OCI-LY3 (cell line): ENCODE measurements at regions not wholly inside any gene's neighbourhood (a gene's known extent, or its start where the extent isn't known, plus 50 kb on each side); places are given as distances from the start of the nearest gene placed in this dataset.

Experiments used
- H2AFZ ChIP-seq: fragments of 200-600, 300-600 bp; shearing (Covaris generic); 2 replicates; pipeline ENCODE4 v1.6.0; 2014; ENCODE audit warnings: antibody characterized with exemption, low read depth, low read length
- H3K27ac ChIP-seq: fragments of 200-600, 300-600 bp; sonication (generic); 2 replicates; pipeline ENCODE4 v1.5.1; 2014; ENCODE audit warnings: mild to moderate bottlenecking, low read length, moderate library complexity, mixed read lengths
- H3K27me3 ChIP-seq: fragments of 200-600, 300-600 bp; sonication (generic); 2 replicates; pipeline ENCODE4 v1.6.1; 2014; ENCODE audit warnings: low read depth, low read length, mixed read lengths
- H3K36me3 ChIP-seq: fragments of 200-600, 300-600 bp; sonication (generic); replicated peaks from 2 replicates; pipeline ENCODE3; 2014; ENCODE audit warnings: low read depth, low read length, mixed read lengths
- H3K4me1 ChIP-seq: fragments of 300-600, 200-600 bp; sonication (generic); 2 replicates; pipeline ENCODE4 v1.6.1; 2014; ENCODE audit warnings: low read length, mixed read lengths
- H3K4me2 ChIP-seq: fragments of 200-600, 300-600 bp; sonication (generic); 2 replicates; pipeline ENCODE4 v1.6.1; 2014; ENCODE audit warnings: low read length, mixed read lengths
- H3K4me3 ChIP-seq: fragments of 300-600, 200-600 bp; sonication (generic); 2 replicates; pipeline ENCODE4 v1.5.1; 2014; ENCODE audit warnings: antibody characterized with exemption, mild to moderate bottlenecking, low read length, moderate library complexity
- H3K79me2 ChIP-seq: fragments of 300-600, 200-600 bp; shearing (Covaris generic); 2 replicates; pipeline ENCODE4 v1.6.1; 2014; ENCODE audit warnings: mild to moderate bottlenecking, low read length, mixed read lengths
- H3K9ac ChIP-seq: fragments of 300-600, 200-600 bp; shearing (Covaris generic); 2 replicates; pipeline ENCODE4 v1.6.0; 2014; ENCODE audit warnings: mild to moderate bottlenecking, low read length, moderate library complexity
- H3K9me3 ChIP-seq: fragments of 200-600, 300-600 bp; shearing (Covaris generic); 2 replicates; pipeline ENCODE4 v1.6.1; 2014; ENCODE audit warnings: low read length, mixed read lengths; ENCODE audit not compliant: insufficient read depth
- H4K20me1 ChIP-seq: fragments of 200-600, 300-600 bp; sonication (generic); 2 replicates; pipeline ENCODE4 v1.6.1; 2016; ENCODE audit warnings: low read length, mixed read lengths; ENCODE audit not compliant: insufficient read depth
- CTCF ChIP-seq: fragments of 200-600, 300-600 bp; sonication (generic); IDR thresholded peaks from 2 replicates; pipeline ENCODE4 v1.5.1; 2014; ENCODE audit warnings: antibody characterized with exemption, low read length, low read depth
- EZH2phosphoT487 ChIP-seq: fragments of 200-600 bp; shearing (Covaris generic); IDR thresholded peaks from 2 replicates; pipeline ENCODE4 v1.6.1; 2018; ENCODE audit warnings: antibody characterized with exemption, mixed run types, low read depth

- no peak overlapping the region for H3K27ac ChIP-seq
- H3K4me3 ChIP-seq = no peak overlapping the region
- no peak overlapping the region for H3K9ac ChIP-seq
- no peaks in the 10 kb centered on the region for H3K27me3 ChIP-seq
- no peaks in the 10 kb centered on the region for H3K4me1 ChIP-seq
- H3K79me2 ChIP-seq = no peaks in the 10 kb centered on the region
- no peak overlapping the region for H2AFZ ChIP-seq
- H3K9me3 ChIP-seq = no peaks in the 10 kb centered on the region
- no peaks in the 10 kb centered on the region for H3K36me3 ChIP-seq
- no peak overlapping the region for H3K4me2 ChIP-seq
- no peak for TF ChIP-seq EZH2phosphoT487
- TF ChIP-seq CTCF = no peak
- no peaks in the 10 kb centered on the region for H4K20me1 ChIP-seq
These were observed 274.9 kb downstream of the NDUFA10 start for GRCh38 chr2:239750045-239750835.

- H4K20me1 ChIP-seq = no peaks in the 10 kb centered on the region
- no peak overlapping the region for H2AFZ ChIP-seq
- H3K36me3 ChIP-seq = no peaks in the 10 kb centered on the region
- TF ChIP-seq EZH2phosphoT487 = no peak
- TF ChIP-seq CTCF = no peak
- no peaks in the 10 kb centered on the region for H3K9me3 ChIP-seq
- H3K27ac ChIP-seq = no peak overlapping the region
- H3K4me3 ChIP-seq = no peak overlapping the region
- H3K79me2 ChIP-seq = no peaks in the 10 kb centered on the region
- no peaks in the 10 kb centered on the region for H3K4me1 ChIP-seq
- no peak overlapping the region for H3K9ac ChIP-seq
- H3K27me3 ChIP-seq = no peaks in the 10 kb centered on the region
- no peak overlapping the region for H3K4me2 ChIP-seq
These were observed 275.8 kb downstream of the NDUFA10 start for GRCh38 chr2:239749272-239749873.

- H3K9me3 ChIP-seq = no peaks in the 10 kb centered on the region
- no peaks in the 10 kb centered on the region for H3K36me3 ChIP-seq
- no peak overlapping the region for H3K27ac ChIP-seq
- H3K79me2 ChIP-seq = no peaks in the 10 kb centered on the region
- no peak overlapping the region for H3K4me2 ChIP-seq
- H4K20me1 ChIP-seq = no peaks in the 10 kb centered on the region
- H3K4me1 ChIP-seq = no peaks in the 10 kb centered on the region
- no peak for TF ChIP-seq EZH2phosphoT487
- TF ChIP-seq CTCF = no peak
- H2AFZ ChIP-seq = no peak overlapping the region
- H3K9ac ChIP-seq = no peak overlapping the region
- H3K4me3 ChIP-seq = no peak overlapping the region
- H3K27me3 ChIP-seq = no peaks in the 10 kb centered on the region
These were observed 276.3 kb downstream of the NDUFA10 start for GRCh38 chr2:239748811-239749210.

- TF ChIP-seq EZH2phosphoT487 (no peak), CTCF (no peak)
- H3K9me3 ChIP-seq = no peaks in the 10 kb centered on the region
- H3K4me3 ChIP-seq = no peak overlapping the region
- H3K27ac ChIP-seq = no peak overlapping the region
- H3K79me2 ChIP-seq = no peaks in the 10 kb centered on the region
- no peak overlapping the region for H2AFZ ChIP-seq
- no peaks in the 10 kb centered on the region for H3K4me1 ChIP-seq
- H4K20me1 ChIP-seq = no peaks in the 10 kb centered on the region
- H3K9ac ChIP-seq = no peak overlapping the region
- no peak overlapping the region for H3K4me2 ChIP-seq
- no peaks in the 10 kb centered on the region for H3K27me3 ChIP-seq
- no peaks in the 10 kb centered on the region for H3K36me3 ChIP-seq
These were observed 277.4 kb downstream of the NDUFA10 start for GRCh38 chr2:239747771-239748170.
